ENCODE measurements at regions not wholly inside any gene's neighbourhood (a gene's known extent, or its start where the extent isn't known, plus 50 kb on each side); places are given as distances from the start of the nearest gene placed in this dataset.

- TF ChIP-seq ZNF546 (CRISPR knock-in tag; conservative IDR thresholded peaks at IDR 0.05) (no peak), FOXJ3 (CRISPR knock-in tag; IDR thresholded peaks at IDR 0.05; ENCODE audit: borderline replicate concordance) (no peak), ZNF841 (CRISPR knock-in tag; IDR thresholded peaks at IDR 0.05; ENCODE audit: borderline replicate concordance) (no peak), SMARCE1 (IDR thresholded peaks at IDR 0.05; ENCODE audit: borderline replicate concordance) (no peak), SNAI1 (CRISPR knock-in tag; IDR thresholded peaks at IDR 0.05; ENCODE audit: borderline replicate concordance) (no peak), ZC3H13 (CRISPR knock-in tag; IDR thresholded peaks at IDR 0.05) (no peak), ARNT (IDR thresholded peaks at IDR 0.05) (no peak)
Observed at GRCh38 chrX:107560980-107561379, 67.3 kb upstream of the PRPS1 start (continued).

- Histone ChIP-seq H3K27me3 (ENCODE audit: control insufficient read depth in 1 of 2, insufficient read depth in 2 of 2, low read length in 2 of 2) (no peaks in the 10 kb centered on the region), H3K4me2 (ENCODE audit: low read depth, low read length) (no peak overlapping the region), H2AFZ (ENCODE audit: low read length) (no peak overlapping the region), H3K79me2 (ENCODE audit: insufficient read depth, low read length) (no peaks in the 10 kb centered on the region), H3K9me3 (ENCODE audit: low read length) (no peaks in the 10 kb centered on the region), H3K36me3 (replicated peaks in 1 of 2; ENCODE audit: control insufficient read depth in 1 of 2, insufficient read depth in 2 of 2, low read length in 2 of 2) (no peaks in the 10 kb centered on the region), H3K9ac (ENCODE audit: insufficient read depth, low read depth, low read length) (no peak overlapping the region), H3K27ac (ENCODE audit: extremely low read length, insufficient read depth, low read length) (no peak overlapping the region), H3K4me1 (ENCODE audit: insufficient read depth, low read length) (no peaks in the 10 kb centered on the region), H3K4me3 (replicated peaks in 1 of 3; ENCODE audit: insufficient read depth in 1 of 3, low read depth in 2 of 3, low read length in 3 of 3) (no peak overlapping the region), H4K20me1 (ENCODE audit: insufficient read depth, low read length) (no peaks in the 10 kb centered on the region)
- TF ChIP-seq RARA (CRISPR knock-in tag; IDR thresholded peaks at IDR 0.05) (no peak), ADNP (CRISPR knock-in tag; IDR thresholded peaks at IDR 0.05) (no peak), ZNF207 (IDR thresholded peaks at IDR 0.05; ENCODE audit: borderline replicate concordance) (no peak), HNRNPLL (IDR thresholded peaks at IDR 0.05; ENCODE audit: low read depth, low read length, poor library complexity, severe bottlenecking) (no peak), THAP7 (CRISPR knock-in tag; IDR thresholded peaks at IDR 0.05) (no peak), ZNF496 (CRISPR knock-in tag; IDR thresholded peaks at IDR 0.05; ENCODE audit: insufficient replicate concordance) (no peak), NFIC (IDR thresholded peaks at IDR 0.05; ENCODE audit: low read length) (no peak), ZNF670 (CRISPR knock-in tag; IDR thresholded peaks at IDR 0.05; ENCODE audit: borderline replicate concordance) (no peak), ZNF3 (CRISPR knock-in tag; IDR thresholded peaks at IDR 0.05) (no peak), KLF13 (CRISPR knock-in tag; IDR thresholded peaks at IDR 0.05) (no peak), KDM5A (IDR thresholded peaks at IDR 0.05; ENCODE audit: borderline replicate concordance, low read length) (no peak), CREBL2 (CRISPR knock-in tag; IDR thresholded peaks at IDR 0.05; ENCODE audit: borderline replicate concordance) (no peak), SRSF1 (optimal IDR thresholded peaks at IDR 0.05; ENCODE audit: low read depth, low read length) (no peak), ZNF460 (CRISPR knock-in tag; IDR thresholded peaks at IDR 0.05; ENCODE audit: borderline replicate concordance) (no peak), AKAP8 (CRISPR knock-in tag; IDR thresholded peaks at IDR 0.05) (no peak), KDM1A (CRISPR knock-in tag; IDR thresholded peaks at IDR 0.05) (no peak), MTA3 (CRISPR knock-in tag; IDR thresholded peaks at IDR 0.05) (no peak), ZBTB42 (CRISPR knock-in tag; IDR thresholded peaks at IDR 0.05) (no peak)
- FAIRE-seq, result no peak
- WGBS (ENCODE audit: low lambda C conversion rate), result 0% methylated on average over 5 of the region's 7 CpGs
- ATAC-seq, result no peak
- intact Hi-C loops (cut with micrococcal nuclease; ENCODE audit: unreplicated experiment), result no loop called here
- in situ Hi-C loops (cut with HindIII; ENCODE audit: extremely low pct_ligation_motif_present, low pct_unique_long_range_greater_than_20kb), result no loop called here
- BruUV-seq (replicated peaks), result no TSS peak
- DNase-seq (ENCODE audit: low spot score), result no peak
- CTCF ChIA-PET (ENCODE audit: low intra/inter-chr PET ratio, low total read pairs), result no interaction called here
- POLR2A ChIA-PET, result no interaction called here
Observed at GRCh38 chrX:107561468-107562215, 66.7 kb upstream of the PRPS1 start.

Measured in HepG2 (cell line).